T-helper 1 cell treated with Interleukin-12 subunit alpha and Interleukin-12 subunit beta and Interleukin-4 antibody, amounts not matched to agents 30 ng/mL and 1 ng/mL, for 36 hours (primary cell): ENCODE measurements at regions not wholly inside any gene's neighbourhood (a gene's known extent, or its start where the extent isn't known, plus 50 kb on each side); places are given as distances from the start of the nearest gene placed in this dataset.

Experiments
- intact Hi-C: fragments of 100-400 bp; cut with micrococcal nuclease; formaldehyde crosslinking; loops from one replicate; pipeline ENCODE4 v1.15.1; 2024

DNA sequence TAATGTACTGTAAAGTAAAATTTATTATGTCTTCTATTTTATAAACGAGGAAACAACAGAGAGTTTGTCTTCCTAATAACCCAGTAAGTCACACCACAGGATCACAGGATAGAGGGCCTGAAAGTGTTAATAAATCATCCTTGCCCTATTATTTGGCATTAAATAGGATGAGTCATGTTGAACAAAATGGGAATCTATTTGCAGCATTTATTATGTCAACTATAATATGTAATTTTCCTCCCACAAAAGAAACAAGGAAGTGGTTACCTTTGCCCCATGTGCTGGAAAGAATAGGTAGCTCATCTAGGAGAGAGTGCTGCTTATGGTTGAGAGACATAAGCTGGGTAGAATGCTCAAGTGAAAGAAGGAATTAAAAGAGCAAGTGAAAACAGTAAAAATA lies 237.6 kb upstream of the NDST3 start:
- intact Hi-C loops = no loop called here

DNA sequence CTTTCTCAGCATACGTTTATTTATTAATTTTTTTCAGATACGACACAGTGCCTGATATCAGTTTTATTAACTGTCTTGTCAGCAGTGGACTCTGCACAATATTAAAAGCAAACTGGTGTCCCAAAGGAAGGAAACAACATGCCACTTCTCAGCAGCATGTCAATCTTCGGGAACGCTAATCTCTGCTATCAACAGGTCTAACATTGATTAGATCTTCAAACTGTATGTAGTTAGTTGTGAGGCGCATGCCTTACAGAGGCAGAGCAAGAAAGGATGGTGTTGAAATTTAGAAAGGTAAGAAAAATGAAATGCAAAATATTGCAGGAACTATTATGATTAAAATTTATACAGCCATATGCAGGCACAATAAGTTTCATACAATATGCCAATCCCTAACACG lies 233.7 kb upstream of the NDST3 start:
- intact Hi-C loops = no loop called here

DNA sequence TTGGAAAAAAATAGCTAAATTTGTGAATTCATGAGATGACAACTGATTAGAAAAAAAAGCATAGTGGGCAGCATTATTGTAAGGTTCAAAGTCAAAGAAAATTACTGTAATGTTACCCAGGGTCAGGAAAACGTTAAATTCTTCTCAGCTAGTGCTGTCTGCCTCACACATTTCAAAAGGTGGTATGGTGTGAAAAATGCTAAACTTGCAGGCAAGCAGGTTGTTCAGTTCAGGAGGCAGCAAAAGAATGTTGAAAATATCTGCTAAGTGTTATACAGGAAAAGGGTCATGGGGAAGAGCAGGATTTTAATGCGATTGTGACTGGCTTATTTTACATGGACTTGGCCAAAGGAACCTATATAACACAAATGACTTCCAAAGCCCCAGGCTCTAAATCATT lies 232.5 kb upstream of the NDST3 start:
- intact Hi-C loops = no loop called here

DNA sequence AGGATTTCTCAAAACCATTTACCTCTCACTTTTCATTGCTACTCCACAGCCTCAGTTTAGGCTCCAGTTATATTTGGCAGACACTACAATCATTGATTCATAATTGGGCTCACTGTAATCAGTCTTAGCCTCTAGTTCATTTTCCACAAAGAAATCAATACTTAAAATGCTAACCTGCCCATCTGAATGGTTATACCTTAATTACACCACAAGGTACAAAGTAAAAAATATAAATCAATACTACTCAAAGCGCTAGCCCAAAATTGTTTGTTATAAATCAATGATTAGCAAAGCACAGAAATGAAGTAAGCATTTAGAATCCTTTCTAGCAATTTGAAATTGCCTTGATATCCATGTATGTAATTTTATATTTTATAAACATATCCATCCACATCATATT lies 222.6 kb upstream of the NDST3 start:
- intact Hi-C loops = no loop called here

DNA sequence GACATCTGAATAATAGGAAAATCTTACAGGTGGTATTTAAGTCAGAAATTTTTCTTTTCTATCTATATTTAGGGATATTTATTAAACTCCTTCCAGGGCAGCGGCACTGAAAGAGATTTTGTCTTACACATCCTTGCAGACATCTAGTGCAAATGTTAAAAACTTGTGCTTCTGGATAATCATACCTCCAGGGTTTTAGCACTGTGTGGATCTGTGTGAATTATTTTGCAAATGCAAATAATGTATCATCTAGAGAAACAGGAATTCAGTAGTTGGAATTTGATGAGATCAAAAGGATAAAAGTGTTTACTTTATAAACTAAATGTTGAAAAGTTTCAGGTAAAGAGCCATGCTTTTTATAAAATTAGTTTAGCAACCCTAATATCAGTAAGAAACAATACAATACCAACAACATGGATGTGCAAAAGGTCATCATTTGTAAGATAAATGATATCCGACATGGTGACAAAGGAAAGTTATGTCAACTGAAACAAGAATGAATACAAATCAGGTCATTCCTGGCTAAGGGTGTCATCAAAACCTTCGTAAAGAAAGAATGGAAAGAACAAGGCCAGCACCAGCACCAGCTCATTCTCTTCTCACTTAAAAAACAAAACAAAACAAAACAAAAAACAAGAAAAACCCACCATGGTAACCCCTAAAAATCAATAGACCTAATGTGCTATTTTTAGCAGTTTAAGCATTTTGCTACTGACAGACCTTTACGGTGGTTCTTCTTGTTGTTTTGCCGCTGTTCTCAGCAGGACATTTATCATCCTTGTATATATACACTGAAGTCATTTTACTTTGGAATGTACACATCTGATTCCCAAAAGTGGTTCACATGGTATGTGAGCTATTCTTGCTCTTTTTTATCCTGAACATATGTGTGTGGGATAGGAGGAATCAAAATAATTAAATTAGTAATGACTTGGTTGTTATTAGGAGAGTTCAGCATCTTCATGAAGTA lies 219.7 kb upstream of the NDST3 start:
- intact Hi-C loops = no loop called here

DNA sequence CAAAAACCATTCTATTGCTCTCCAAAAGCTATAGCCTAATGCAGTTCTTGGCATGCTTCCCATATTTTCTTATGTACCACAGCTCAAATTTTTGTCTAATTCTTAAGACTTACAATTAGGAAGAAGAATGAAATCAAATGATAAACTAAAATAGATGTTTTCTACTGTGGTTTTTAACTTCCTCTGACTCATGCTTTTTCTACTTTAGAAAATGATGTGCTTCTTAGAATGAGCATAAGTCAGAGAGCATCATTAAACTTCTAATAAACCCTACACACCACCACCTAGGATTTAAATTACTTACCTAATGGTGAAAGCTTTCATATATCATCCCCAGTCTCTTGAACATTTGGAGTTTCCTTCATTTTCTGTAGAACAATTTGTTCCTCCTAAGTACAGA lies 217.0 kb upstream of the NDST3 start:
- intact Hi-C loops = no loop called here

DNA sequence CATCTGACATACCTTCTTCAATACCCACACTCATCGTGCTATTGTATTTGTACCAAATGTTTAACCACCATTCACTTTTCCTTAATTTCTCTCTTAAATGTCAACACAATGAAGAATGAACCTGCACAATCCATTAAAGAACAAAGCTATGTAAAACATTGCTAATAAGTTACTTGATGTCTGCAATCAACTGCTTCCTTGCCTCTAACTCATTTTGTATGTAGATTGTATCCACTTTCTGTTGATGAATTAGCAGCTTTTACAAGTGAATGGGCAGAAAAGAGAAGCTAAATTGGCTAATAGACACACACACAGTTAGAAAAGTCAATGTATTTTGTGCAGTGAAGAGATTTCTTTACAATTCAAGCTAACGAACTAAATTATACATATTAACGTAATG lies 212.5 kb upstream of the NDST3 start:
- intact Hi-C loops = no loop called here

DNA sequence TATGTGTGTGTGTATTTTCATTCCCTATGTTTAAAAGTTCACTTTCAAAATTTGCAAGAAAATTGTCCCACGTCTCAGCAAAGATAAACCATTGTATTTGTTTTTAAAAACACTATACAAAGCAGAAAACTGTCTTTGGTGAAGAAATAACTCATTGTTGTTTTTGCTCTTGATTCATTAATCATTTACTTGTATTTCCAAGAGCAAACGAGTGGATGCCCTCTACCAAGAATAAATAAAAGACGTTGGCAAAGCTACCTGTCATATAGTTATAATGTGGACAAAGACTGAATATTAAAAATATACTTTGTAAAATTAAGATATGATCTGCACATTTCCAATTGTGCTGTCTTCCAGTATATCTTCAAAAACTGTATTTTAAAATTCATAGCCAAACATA lies 210.9 kb upstream of the NDST3 start:
- intact Hi-C loops = no loop called here

DNA sequence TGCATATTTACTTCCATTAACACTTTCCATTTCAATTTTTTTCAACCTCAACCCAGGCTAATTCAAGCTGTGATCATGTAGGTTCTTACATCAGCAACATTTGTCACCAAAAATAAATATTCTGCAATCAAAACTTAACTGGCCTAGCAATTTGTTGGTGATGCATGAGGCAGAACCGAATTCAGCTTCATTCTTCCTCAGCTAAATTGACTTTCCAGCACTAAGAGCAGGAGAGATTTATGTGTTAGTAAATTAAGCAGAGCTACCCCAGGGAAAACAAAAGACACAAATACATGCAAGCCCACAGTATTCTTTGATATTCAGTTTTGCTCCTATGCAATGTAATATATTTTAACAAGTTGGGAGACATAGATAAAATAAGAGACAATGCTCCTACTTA lies 208.7 kb upstream of the NDST3 start:
- intact Hi-C loops = no loop called here

DNA sequence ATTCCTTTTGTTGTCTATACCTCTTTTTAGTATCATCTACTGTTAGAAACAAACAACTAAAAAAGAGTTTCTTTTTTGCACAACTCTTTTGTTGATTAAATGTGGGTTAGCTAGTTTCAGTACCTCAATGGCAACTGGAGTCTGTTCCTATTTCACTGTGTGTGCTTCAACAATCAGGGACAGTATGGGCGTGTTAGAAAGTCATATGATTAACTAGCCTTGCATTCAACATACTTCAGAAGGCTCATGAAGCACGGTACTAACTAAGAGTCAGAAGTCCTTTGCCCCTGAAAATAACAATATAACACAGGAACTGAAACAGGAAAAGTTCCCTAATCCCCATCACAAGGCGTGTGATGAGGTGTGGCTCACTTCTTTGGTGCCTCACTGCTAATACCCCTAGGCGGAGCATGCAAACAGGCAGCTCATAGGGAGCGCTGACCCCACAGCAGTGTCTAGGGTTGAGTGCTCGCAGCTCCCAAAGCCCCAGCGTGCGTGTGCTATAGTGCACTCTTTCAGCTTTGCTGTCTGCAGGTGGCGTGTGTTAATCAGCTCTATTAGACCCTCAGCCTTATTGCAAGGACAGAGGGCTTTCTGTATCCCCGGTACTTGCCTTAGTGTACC lies 203.1 kb upstream of the NDST3 start:
- intact Hi-C loops = no loop called here

DNA sequence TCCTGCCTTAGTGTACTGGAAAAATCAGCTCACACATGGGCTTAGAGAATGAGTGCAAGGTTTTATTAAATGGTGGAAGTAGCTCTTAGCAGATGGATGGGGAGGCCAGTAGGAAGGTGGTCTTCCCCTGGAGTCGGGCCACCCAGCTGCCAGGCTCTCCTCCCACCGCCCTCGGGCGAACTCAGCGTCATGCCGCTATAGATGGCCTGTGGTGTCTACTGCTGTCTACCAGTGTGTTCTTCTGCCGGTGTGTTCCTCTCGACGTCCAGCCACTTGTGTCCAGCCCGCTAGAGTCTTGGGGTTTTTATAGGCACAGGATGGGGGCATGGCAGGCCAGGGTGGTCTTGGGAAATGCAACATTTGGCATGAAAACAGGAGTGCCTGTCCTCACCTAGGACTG lies 198.7 kb upstream of the NDST3 start:
- intact Hi-C loops = no loop called here

DNA sequence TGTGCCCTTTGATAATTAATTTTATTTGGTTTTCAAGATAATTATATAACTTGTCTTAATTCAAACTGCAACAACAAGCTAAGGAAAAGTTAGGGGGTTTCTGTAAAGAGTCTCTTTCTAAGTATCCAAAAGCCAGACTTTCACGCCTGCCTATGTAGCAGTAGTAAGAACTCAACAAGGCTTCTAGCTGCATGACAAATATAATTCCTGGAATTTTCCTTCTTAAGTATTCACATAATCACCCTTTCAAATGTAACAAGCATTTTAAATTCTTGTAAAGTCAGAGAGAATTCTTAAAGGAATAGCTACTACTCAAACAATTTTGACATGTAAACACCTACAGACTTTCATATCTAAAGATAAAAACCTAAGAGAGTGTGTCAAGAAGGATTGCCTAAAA lies 189.7 kb upstream of the NDST3 start:
- intact Hi-C loops = no loop called here

DNA sequence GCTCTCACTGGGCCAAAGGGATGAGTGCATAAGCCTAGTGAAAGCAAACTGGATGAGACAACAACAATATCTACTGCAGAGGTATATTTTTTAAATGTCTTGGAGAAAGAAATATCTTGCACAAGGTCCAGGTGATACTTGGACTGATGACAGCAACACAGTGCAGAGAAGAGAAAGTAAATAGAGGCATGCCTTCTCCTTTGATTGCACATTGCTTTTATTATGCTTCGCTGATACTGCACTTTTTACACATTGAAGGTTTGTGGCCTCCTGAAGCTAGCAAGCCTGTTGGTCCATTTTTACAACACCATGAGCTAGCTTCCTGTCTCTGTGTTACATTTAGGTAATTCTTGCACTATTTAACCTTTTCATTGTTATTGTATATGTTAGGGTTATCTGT lies 189.0 kb upstream of the NDST3 start:
- intact Hi-C loops = no loop called here

DNA sequence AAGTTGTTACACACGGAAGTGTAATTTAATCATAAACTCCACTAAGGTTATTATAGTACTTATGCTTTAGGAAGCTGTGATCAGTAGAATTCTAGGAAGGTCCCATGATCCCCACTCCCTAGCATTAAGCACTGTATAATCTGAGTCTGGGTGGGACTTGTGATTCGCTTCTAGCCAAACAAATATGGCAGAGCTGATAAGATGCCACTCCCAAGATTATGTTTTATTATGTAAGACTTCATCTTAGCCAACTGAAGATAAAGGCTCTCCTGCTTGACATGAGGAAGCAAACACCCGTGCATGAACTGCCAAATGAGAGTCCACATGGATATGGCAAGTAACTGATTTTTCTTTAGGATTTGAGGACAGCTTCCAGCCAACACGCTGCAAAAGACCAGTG lies 186.4 kb upstream of the NDST3 start:
- intact Hi-C loops = no loop called here

DNA sequence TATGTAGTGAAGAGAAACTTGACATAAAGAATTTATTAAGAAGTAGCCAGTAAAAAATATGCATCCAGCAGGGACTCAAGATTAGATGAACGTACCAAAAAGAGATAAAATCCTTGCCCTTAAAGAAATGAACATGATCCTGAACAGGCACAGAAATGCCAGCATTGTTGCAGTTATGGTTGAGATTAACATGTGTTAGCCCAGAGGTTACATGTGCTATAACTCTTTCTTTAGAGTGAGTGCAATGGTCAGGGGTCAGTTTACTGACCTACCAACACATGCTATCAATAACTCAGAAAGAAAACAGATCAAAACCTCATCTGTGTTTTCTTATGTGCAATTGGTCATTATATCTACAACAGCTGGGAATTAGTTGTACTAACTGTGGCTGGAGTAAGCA lies 166.1 kb upstream of the NDST3 start:
- intact Hi-C loops = no loop called here

DNA sequence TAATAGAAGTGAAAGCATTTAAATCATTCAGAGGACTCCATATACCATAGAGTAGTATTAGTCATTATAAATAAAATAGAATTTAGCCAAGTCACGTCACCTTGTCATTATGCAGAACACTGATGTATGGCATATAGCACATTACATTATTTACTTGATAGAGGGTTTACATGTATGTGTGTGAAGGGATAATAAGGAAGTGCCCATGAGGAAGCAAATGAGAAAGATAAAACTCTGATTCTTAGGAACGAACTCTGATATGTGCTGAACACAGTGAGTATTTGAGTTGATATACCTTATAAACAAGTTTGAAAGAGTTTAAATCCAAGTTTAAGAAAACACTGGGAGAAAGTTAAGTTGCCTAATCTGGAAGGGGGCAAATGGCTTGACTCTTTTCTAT lies 160.5 kb upstream of the NDST3 start:
- intact Hi-C loops = no loop called here

DNA sequence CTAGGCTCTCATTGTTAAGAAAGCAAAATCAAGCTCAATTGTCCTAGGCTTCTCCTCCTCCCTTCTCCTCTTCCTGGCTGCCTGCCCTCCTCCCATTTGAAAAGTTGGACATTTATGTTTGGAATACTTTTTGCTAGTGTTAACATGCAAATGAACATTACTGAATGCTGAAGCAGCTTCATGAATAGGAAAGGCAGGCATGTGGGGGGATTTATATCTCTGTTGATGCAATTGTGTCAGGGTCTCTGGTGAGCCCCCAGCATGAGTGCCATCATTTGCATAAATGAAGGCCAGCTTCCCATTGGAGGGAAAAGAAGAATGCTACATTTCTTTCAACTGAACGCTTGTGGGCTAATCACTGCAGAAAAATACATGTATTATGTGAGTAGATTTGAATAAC lies 160.1 kb upstream of the NDST3 start:
- intact Hi-C loops = no loop called here

DNA sequence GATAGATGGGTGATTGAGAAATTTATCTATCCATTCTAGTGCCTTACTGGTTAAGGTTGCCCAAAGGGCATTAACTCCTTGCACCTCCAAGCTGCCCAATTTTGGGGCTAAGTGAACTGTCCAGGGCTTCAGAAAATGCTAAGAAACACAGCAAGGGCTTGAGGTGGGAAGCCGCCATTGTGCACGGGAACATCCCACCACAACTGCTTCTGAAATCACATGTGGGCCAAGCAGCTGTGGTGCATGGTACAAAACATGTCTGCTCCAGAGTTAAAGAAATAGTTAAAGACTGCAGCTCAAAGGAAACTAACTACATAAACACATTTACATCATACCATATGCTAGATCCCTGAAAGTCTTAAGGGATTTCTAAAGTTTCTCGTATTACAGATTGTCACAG lies 144.3 kb upstream of the NDST3 start:
- intact Hi-C loops = no loop called here

DNA sequence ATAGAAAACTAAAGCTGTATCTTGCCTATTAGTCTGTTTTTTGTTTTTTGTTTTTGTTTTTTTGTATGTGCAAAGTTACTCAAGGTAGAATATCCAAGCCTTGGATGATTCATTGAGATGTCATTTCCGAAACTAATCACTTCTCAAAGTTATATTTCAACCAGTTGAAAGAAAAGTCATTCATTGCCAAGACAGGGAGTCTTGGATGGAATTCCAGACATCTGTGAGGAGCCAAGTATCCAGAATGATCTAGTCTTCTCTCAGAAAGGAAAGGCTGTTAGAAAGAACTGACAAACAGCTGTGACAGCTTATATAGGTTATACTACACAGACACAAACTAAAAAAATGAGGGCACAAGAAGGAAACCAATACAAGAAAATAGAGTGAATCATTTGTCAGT lies 141.1 kb upstream of the NDST3 start:
- intact Hi-C loops = no loop called here

DNA sequence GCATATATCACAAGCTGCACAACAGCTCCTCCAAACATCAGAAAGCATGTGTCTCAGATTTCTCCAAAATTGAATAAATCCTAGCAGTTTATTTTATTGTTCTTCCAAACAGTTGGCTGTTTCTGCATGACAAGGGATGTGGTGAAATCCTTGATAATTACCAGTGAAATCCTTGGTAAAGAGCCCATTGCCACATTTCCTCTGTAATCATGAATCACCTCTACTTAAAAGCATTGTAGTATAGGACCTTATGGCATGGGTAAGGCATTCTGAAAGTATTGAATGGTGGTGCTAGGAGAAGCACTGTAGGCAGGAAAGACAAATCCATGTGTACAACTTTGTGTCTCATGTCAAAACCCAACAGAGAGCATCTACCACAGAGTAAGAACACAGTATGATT lies 135.8 kb upstream of the NDST3 start:
- intact Hi-C loops = no loop called here

DNA sequence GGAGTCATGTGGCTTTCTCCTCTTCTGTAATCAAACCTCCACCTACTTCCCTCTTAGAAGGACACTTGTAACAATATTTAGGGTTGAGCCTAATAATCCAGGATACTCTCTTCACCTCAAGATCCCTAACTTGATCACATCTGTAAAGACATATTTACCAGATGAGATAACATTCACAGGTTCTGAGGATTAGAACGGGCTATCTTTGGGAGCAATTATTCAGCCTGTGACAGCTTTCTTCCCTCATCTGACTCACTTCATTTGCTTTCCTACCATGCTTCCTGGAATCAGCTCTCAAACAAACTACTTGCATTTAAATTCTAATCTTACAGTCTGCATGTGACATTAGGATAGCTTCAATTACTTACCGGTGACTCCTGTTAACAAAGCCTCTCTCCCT lies 133.5 kb upstream of the NDST3 start:
- intact Hi-C loops = no loop called here

DNA sequence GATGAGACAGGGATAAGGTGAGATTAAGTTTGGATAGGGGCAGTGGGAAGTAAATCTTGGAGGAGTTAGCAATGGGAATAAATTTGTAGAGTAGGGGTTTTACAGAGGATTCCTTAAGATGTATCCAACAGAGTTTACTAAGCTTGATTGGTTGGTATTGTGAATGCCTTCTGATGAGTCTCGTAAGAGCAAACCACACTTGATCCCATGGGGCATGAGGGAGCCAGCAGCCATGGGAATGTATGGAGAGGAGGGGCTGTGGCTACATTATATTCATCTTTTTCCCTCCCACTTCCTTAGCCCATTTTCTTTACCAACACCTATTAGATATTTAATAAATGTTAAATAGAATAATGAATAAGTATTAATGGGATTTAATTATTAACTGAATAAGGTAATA lies 126.6 kb upstream of the NDST3 start:
- intact Hi-C loops = no loop called here
